ENCODE measurements at regions not wholly inside any gene's neighbourhood (a gene's known extent, or its start where the extent isn't known, plus 50 kb on each side); places are given as distances from the start of the nearest gene placed in this dataset.
"Not testable (repeated sequence)": the region's sequence is repeated elsewhere in the genome, so short reads cannot be mapped to it uniquely, and the experiment has no call there.

- TF ChIP-seq POLR2A (IDR thresholded peaks at IDR 0.05; ENCODE audit: low read depth, low read length): no peak
- TF ChIP-seq TAF1 (IDR thresholded peaks at IDR 0.05; ENCODE audit: borderline replicate concordance, low read depth, low read length): no peak
- TF ChIP-seq POLR2AphosphoS5 (IDR thresholded peaks at IDR 0.05; ENCODE audit: low read depth, low read length): no peak
- no peak for DNase-seq (ENCODE audit: insufficient read length)
- no peak for FAIRE-seq
These were observed 866.2 kb downstream of the CCDC85A start for GRCh38 chr2:57050007-57050406.

GRCh38 chr2:57066301-57066700, 882.5 kb downstream of the CCDC85A start:
- not testable (repeated sequence) for DNase-seq (ENCODE audit: insufficient read length); FAIRE-seq

DNA sequence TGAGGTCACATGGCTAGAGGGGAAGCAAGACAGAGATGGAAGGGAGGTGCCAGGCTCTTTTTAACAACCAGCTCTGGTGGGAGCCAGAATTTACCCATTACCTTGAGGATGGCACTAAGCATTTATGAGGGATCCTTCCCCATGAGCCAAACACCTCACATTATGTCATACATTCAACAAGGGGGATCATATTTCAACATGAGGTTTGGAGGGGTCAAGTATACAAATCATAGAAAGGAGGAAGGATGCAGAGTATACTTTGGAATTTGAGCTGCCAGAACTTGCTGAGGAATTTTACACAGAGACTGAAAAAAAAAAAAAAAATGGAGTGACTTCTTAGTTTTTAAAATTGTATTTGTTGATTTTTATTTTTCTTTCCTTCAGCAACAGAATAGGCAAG, 891.4 kb downstream of the CCDC85A start:
- no peak for TF ChIP-seq TAF1 (IDR thresholded peaks at IDR 0.05; ENCODE audit: borderline replicate concordance, low read depth, low read length)
- TF ChIP-seq POLR2A (IDR thresholded peaks at IDR 0.05; ENCODE audit: low read depth, low read length): no peak
- FAIRE-seq (no peak), DNase-seq (ENCODE audit: insufficient read length) (no peak)

DNA sequence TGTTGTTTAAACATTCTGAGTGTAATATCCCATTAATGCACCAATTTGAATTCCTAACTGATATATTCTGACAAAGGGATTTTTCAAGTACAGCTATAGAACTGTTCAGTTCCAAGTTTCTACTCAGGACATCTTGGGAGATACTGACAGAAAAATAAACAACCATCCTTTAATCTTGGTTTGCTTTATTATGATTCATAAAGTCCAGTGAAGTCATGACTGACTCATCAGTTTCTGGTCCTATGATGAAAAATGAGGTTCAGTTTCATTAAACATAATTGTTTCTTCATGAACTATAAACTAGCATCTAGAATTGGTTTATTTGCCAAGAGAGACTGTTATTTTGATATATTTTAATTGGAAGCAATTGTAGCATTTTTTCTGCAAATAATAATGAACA, 896.2 kb downstream of the CCDC85A start:
- no peak for FAIRE-seq
- TF ChIP-seq POLR2A (IDR thresholded peaks at IDR 0.05; ENCODE audit: low read depth, low read length) (no peak), TAF1 (IDR thresholded peaks at IDR 0.05; ENCODE audit: borderline replicate concordance, low read depth, low read length) (no peak), POLR2AphosphoS5 (IDR thresholded peaks at IDR 0.05; ENCODE audit: low read depth, low read length) (no peak)
- no peak for DNase-seq (ENCODE audit: insufficient read length)

DNA sequence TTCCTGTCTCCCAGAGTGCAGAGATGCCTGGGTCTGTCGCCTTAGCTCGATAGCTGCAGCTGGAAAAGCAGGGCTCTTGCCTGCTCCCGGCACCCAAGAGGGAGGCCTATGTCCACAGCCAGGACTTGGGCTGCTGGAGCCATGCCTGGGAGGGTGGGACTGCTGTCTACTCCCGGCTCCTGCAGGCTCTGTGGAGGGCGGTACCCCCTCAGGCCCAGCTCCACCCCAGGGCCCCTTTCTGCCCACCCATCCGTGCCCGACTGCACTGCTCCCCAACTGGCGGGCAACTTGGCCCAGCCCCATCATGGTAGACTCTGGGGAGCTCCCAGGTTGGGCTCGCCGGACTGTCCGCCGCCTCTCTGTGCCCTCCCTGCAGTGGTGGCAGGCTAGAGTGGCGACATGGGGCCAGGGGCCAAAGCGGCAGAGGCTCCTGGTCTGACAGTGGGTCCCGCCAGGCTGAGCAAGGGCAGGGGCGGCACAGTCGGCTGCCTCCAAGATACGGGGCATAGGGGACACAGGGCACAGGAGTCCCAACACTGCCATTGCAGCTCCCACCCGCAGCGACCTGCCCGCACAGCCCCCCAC, 901.0 kb downstream of the CCDC85A start:
- TF ChIP-seq TAF1 (IDR thresholded peaks at IDR 0.05; ENCODE audit: borderline replicate concordance, low read depth, low read length) (no peak), POLR2AphosphoS5 (IDR thresholded peaks at IDR 0.05; ENCODE audit: low read depth, low read length) (no peak), POLR2A (IDR thresholded peaks at IDR 0.05; ENCODE audit: low read depth, low read length) (no peak)
- DNase-seq (ENCODE audit: insufficient read length) (no peak), FAIRE-seq (no peak)

GRCh38 chr2:57093020-57093419, 909.2 kb downstream of the CCDC85A start:
- DNase-seq (ENCODE audit: insufficient read length) (no peak), FAIRE-seq (no peak)
- no peak for TF ChIP-seq POLR2A (IDR thresholded peaks at IDR 0.05; ENCODE audit: low read depth, low read length)
- no peak for TF ChIP-seq TAF1 (IDR thresholded peaks at IDR 0.05; ENCODE audit: borderline replicate concordance, low read depth, low read length)
- no peak for TF ChIP-seq POLR2AphosphoS5 (IDR thresholded peaks at IDR 0.05; ENCODE audit: low read depth, low read length)

- FAIRE-seq: no peak
- no peak for DNase-seq (ENCODE audit: insufficient read length)
- TF ChIP-seq POLR2A (IDR thresholded peaks at IDR 0.05; ENCODE audit: low read depth, low read length) (no peak), TAF1 (IDR thresholded peaks at IDR 0.05; ENCODE audit: borderline replicate concordance, low read depth, low read length) (no peak), POLR2AphosphoS5 (IDR thresholded peaks at IDR 0.05; ENCODE audit: low read depth, low read length) (no peak)
These were observed 914.1 kb downstream of the CCDC85A start for GRCh38 chr2:57097855-57098254.

GRCh38 chr2:57100436-57100835, 916.6 kb downstream of the CCDC85A start:
- FAIRE-seq: no peak
- TF ChIP-seq POLR2A (IDR thresholded peaks at IDR 0.05; ENCODE audit: low read depth, low read length) (no peak), TAF1 (IDR thresholded peaks at IDR 0.05; ENCODE audit: borderline replicate concordance, low read depth, low read length) (no peak), POLR2AphosphoS5 (IDR thresholded peaks at IDR 0.05; ENCODE audit: low read depth, low read length) (no peak)

DNA sequence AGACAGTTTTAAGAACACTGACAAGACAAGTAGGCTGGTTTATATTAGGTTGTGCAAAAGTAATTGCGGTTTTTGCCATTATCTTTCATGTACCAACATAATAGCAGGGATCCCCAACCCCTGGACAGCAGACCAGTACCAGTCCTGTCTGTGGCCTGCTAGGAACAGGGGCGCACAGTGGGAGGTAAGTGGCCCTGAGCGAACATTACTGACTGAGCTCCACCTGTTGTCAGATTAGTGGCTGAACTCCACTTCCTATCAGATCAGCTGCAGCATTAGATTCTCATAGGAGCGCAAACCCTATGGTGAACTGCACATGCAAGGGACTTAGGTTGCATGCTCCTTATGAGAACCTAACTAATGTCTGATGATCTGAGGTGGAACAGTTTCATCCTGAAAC, 921.9 kb downstream of the CCDC85A start:
- no peak for DNase-seq (ENCODE audit: insufficient read length)
- TF ChIP-seq TAF1 (IDR thresholded peaks at IDR 0.05; ENCODE audit: borderline replicate concordance, low read depth, low read length) (no peak), POLR2A (IDR thresholded peaks at IDR 0.05; ENCODE audit: low read depth, low read length) (no peak), POLR2AphosphoS5 (IDR thresholded peaks at IDR 0.05; ENCODE audit: low read depth, low read length) (no peak)
- FAIRE-seq: no peak

More at GRCh38 chr2:57100436-57100835, 916.6 kb downstream of the CCDC85A start:
- no peak for DNase-seq (ENCODE audit: insufficient read length)

DNA sequence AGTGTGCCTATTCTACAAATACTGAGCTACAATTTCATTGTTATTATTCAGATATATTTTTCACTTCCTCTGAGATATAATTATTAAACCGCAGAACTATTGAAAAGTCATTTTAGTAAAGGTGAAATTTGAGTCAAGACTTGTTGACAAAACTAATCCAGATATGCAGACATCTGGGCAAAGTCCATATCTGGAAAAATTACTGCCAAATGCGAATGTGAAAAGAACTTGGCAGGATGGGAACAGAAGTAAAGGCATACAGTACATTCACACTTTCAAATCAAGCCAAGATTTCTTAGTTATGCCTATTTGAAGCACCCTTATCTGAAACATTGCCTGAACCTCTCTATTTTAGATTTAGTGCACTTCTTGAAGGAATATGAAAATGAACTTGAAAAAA, 923.6 kb downstream of the CCDC85A start:
- DNase-seq (ENCODE audit: insufficient read length): no peak
- TF ChIP-seq POLR2A (IDR thresholded peaks at IDR 0.05; ENCODE audit: low read depth, low read length) (no peak), TAF1 (IDR thresholded peaks at IDR 0.05; ENCODE audit: borderline replicate concordance, low read depth, low read length) (no peak), POLR2AphosphoS5 (IDR thresholded peaks at IDR 0.05; ENCODE audit: low read depth, low read length) (no peak)
- FAIRE-seq: no peak

- FAIRE-seq (no peak), DNase-seq (ENCODE audit: insufficient read length) (no peak)
- TF ChIP-seq POLR2AphosphoS5 (IDR thresholded peaks at IDR 0.05; ENCODE audit: low read depth, low read length) (no peak), POLR2A (IDR thresholded peaks at IDR 0.05; ENCODE audit: low read depth, low read length) (no peak), TAF1 (IDR thresholded peaks at IDR 0.05; ENCODE audit: borderline replicate concordance, low read depth, low read length) (no peak)
These were observed 927.7 kb downstream of the CCDC85A start for GRCh38 chr2:57111531-57111930.

- no peak for DNase-seq (ENCODE audit: insufficient read length)
- TF ChIP-seq POLR2A (IDR thresholded peaks at IDR 0.05; ENCODE audit: low read depth, low read length) (no peak), TAF1 (IDR thresholded peaks at IDR 0.05; ENCODE audit: borderline replicate concordance, low read depth, low read length) (no peak), POLR2AphosphoS5 (IDR thresholded peaks at IDR 0.05; ENCODE audit: low read depth, low read length) (no peak)
- no peak for FAIRE-seq
These were observed 927.5 kb upstream of the VRK2 start for GRCh38 chr2:57119141-57119540.

GRCh38 chr2:57126410-57126809, 920.2 kb upstream of the VRK2 start:
- no peak for DNase-seq (ENCODE audit: insufficient read length)
- TF ChIP-seq POLR2AphosphoS5 (IDR thresholded peaks at IDR 0.05; ENCODE audit: low read depth, low read length) (no peak), TAF1 (IDR thresholded peaks at IDR 0.05; ENCODE audit: borderline replicate concordance, low read depth, low read length) (no peak), POLR2A (IDR thresholded peaks at IDR 0.05; ENCODE audit: low read depth, low read length) (no peak)
- FAIRE-seq: no peak

Measured in GM12892 (cell line).